Astrocyte (in vitro differentiated cells and primary cell): ENCODE measurements at regions not wholly inside any gene's neighbourhood (a gene's known extent, or its start where the extent isn't known, plus 50 kb on each side); places are given as distances from the start of the nearest gene placed in this dataset.

Experiments
- EZH2 ChIP-seq: IDR thresholded peaks from 2 replicates; pipeline ENCODE4 v1.6.1; 2012; ENCODE audit warnings: mild to moderate bottlenecking, low read length, inconsistent platforms; ENCODE audit not compliant: insufficient read depth
- TF ChIP-seq, protein P1 (sequence below): IDR thresholded peaks from 2 replicates; pipeline ENCODE4 v1.5.1; 2011; ENCODE audit warnings: low read depth, mild to moderate bottlenecking, inconsistent platforms, low read length, moderate library complexity; ENCODE audit not compliant: insufficient read depth

GRCh38 chr6:119526561-119527230, 177.1 kb upstream of the MAN1A1 start:
- TF ChIP-seq, protein P1, sequence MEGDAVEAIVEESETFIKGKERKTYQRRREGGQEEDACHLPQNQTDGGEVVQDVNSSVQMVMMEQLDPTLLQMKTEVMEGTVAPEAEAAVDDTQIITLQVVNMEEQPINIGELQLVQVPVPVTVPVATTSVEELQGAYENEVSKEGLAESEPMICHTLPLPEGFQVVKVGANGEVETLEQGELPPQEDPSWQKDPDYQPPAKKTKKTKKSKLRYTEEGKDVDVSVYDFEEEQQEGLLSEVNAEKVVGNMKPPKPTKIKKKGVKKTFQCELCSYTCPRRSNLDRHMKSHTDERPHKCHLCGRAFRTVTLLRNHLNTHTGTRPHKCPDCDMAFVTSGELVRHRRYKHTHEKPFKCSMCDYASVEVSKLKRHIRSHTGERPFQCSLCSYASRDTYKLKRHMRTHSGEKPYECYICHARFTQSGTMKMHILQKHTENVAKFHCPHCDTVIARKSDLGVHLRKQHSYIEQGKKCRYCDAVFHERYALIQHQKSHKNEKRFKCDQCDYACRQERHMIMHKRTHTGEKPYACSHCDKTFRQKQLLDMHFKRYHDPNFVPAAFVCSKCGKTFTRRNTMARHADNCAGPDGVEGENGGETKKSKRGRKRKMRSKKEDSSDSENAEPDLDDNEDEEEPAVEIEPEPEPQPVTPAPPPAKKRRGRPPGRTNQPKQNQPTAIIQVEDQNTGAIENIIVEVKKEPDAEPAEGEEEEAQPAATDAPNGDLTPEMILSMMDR = no peak
- no peak for TF ChIP-seq EZH2
